Fibroblast of lung (primary cell): ENCODE measurements at regions not wholly inside any gene's neighbourhood (a gene's known extent, or its start where the extent isn't known, plus 50 kb on each side); places are given as distances from the start of the nearest gene placed in this dataset.

ENCODE experiments used
- EZH2 ChIP-seq: IDR thresholded peaks from 2 replicates; pipeline ENCODE4 v1.5.1; 2012; ENCODE audit warnings: low read length, control low read depth, mild to moderate bottlenecking; ENCODE audit errors: missing control alignments
- TF ChIP-seq, protein P1 (sequence below), 2 donors: IDR thresholded peaks in 1 of 2; conservative IDR thresholded peaks in 1 of 2; 1 replicate in 1 of 2; 2 replicates in 1 of 2; pipeline ENCODE4 v1.5.1; 2011 to 2012; ENCODE audit warnings: low read length in 2 of 2, control low read depth in 1 of 2, inconsistent platforms in 1 of 2, low read depth in 1 of 2, mild to moderate bottlenecking in 1 of 2

DNA sequence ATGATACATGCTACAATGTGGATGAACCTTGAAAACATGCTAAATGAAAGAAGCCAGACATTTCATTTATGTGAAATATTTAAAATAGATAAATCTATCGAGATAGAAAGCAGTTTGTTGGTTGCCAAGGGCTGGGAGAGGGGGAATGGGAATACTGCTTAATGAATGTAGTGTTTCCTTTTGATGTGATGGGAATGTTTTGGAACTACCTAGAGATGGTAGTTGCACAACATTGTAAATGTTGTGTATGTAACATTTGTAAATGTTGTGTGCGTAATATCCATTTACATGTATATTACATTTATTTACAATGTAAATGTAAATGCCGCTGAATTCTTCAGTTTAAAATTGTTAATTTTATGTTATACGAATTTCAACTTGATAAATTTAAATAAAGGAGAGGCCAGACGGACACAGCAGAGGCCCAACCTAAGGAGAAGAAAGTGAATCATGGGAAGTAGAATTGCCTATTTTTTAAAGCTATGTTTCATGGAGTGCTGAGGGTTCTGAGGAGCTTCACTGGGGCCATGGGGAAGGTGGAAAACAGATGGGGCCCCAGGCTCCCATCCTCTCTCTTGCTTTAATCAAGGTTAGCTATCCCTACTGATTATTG lies 60.0 kb upstream of the TEX13D start:
- TF ChIP-seq, protein P1, sequence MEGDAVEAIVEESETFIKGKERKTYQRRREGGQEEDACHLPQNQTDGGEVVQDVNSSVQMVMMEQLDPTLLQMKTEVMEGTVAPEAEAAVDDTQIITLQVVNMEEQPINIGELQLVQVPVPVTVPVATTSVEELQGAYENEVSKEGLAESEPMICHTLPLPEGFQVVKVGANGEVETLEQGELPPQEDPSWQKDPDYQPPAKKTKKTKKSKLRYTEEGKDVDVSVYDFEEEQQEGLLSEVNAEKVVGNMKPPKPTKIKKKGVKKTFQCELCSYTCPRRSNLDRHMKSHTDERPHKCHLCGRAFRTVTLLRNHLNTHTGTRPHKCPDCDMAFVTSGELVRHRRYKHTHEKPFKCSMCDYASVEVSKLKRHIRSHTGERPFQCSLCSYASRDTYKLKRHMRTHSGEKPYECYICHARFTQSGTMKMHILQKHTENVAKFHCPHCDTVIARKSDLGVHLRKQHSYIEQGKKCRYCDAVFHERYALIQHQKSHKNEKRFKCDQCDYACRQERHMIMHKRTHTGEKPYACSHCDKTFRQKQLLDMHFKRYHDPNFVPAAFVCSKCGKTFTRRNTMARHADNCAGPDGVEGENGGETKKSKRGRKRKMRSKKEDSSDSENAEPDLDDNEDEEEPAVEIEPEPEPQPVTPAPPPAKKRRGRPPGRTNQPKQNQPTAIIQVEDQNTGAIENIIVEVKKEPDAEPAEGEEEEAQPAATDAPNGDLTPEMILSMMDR (conservative IDR thresholded peaks at IDR 0.05 in 1 of 2, IDR thresholded peaks at IDR 0.05 in 1 of 2; ENCODE audit: low read depth in 1 of 2, low read length in 2 of 2), result no peak
- TF ChIP-seq EZH2, result no peak
